ENCODE measurements at regions not wholly inside any gene's neighbourhood (a gene's known extent, or its start where the extent isn't known, plus 50 kb on each side); places are given as distances from the start of the nearest gene placed in this dataset.

DNA sequence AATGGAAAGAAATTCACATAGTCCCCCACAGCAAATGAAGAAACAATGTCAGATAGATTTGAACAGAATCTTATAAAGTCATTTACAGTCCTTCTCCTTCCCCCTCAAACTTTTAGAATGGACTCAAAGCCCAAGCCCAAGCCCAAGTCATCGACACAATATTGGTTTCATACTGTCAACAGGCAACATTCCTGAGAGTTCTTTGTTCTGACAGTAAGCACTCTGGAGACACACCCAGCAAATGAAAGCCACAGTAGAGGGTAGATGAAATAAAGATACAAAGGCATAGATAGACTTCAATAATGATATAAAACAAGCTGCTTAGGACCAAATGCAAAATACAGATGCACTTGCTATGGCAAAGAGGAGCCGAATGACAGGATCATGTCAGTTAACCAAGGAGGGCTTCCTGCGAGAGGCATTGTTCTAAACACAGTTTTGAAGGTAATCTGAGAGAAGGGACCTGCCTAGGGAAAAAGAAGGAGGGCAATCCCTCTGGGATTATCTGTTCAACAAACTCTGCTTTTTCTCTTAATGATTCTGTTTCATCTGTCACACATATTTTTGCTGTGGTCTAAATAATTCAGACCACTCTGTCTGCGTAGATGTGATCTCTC, 97.1 kb upstream of the MAP4K3 start:
- TF ChIP-seq CTCF (IDR thresholded peaks at IDR 0.05) (no peak), POLR2AphosphoS5 (IDR thresholded peaks at IDR 0.05) (no peak)

Data from stomach (tissue), 4 donors.